Ishikawa (cell line): ENCODE measurements at regions not wholly inside any gene's neighbourhood (a gene's known extent, or its start where the extent isn't known, plus 50 kb on each side); places are given as distances from the start of the nearest gene placed in this dataset.

Experiments used
- CEBPB ChIP-seq: IDR thresholded peaks from 2 replicates; pipeline ENCODE4 v1.6.1; 2012
- CREB1 ChIP-seq: IDR thresholded peaks from 2 replicates; pipeline ENCODE4 v1.6.1; 2012; ENCODE audit warnings: low read depth
- EGR1 ChIP-seq: IDR thresholded peaks from 2 replicates; pipeline ENCODE4 v1.6.1; 2012
- EP300 ChIP-seq: IDR thresholded peaks from 2 replicates; pipeline ENCODE4 v1.6.1; 2012; ENCODE audit warnings: borderline replicate concordance
- FOXM1 ChIP-seq: IDR thresholded peaks from 2 replicates; pipeline ENCODE4 v1.6.1; 2012; ENCODE audit warnings: low read depth, borderline replicate concordance
- MAX ChIP-seq: IDR thresholded peaks from 2 replicates; pipeline ENCODE4 v1.6.1; 2012
- NFIC ChIP-seq: IDR thresholded peaks from 2 replicates; pipeline ENCODE4 v1.6.1; 2012
- RAD21 ChIP-seq: IDR thresholded peaks from 2 replicates; pipeline ENCODE4 v1.6.1; 2012; ENCODE audit warnings: low read depth
- REST ChIP-seq: IDR thresholded peaks from 2 replicates; pipeline ENCODE4 v1.6.1; 2012; ENCODE audit warnings: low read depth, mild to moderate bottlenecking
- TAF1 ChIP-seq: IDR thresholded peaks from 2 replicates; pipeline ENCODE4 v1.6.1; 2012; ENCODE audit warnings: low read depth, mild to moderate bottlenecking
- TCF12 ChIP-seq: IDR thresholded peaks from 2 replicates; pipeline ENCODE4 v1.6.1; 2012; ENCODE audit warnings: low read depth
- TEAD4 ChIP-seq: IDR thresholded peaks from 2 replicates; pipeline ENCODE4 v1.6.1; 2012
- USF1 ChIP-seq: IDR thresholded peaks from 2 replicates; pipeline ENCODE4 v1.6.1; 2012
- YY1 ChIP-seq: IDR thresholded peaks from 2 replicates; pipeline ENCODE4 v1.6.1; 2012; ENCODE audit warnings: low read depth
- ZBTB7A ChIP-seq: IDR thresholded peaks from 2 replicates; pipeline ENCODE4 v1.6.1; 2012; ENCODE audit warnings: low read depth

GRCh38 chr2:125566422-125566821, 1089.5 kb upstream of the GYPC start:
- no peak for TF ChIP-seq TCF12
- no peak for TF ChIP-seq CEBPB
- TF ChIP-seq NFIC, result no peak
- no peak for TF ChIP-seq USF1
- no peak for TF ChIP-seq FOXM1
- TF ChIP-seq TAF1, result no peak
- TF ChIP-seq TEAD4, result no peak
- TF ChIP-seq YY1, result no peak
- TF ChIP-seq CREB1, result no peak
- TF ChIP-seq EGR1, result no peak
- TF ChIP-seq ZBTB7A, result no peak
- TF ChIP-seq REST, result no peak
- no peak for TF ChIP-seq RAD21
- TF ChIP-seq MAX, result no peak
- no peak for TF ChIP-seq EP300

- TF ChIP-seq EP300, result no peak
- no peak for TF ChIP-seq CREB1
- TF ChIP-seq TAF1, result no peak
- no peak for TF ChIP-seq MAX
- no peak for TF ChIP-seq ZBTB7A
- no peak for TF ChIP-seq TEAD4
- TF ChIP-seq YY1, result no peak
- no peak for TF ChIP-seq RAD21
- no peak for TF ChIP-seq CEBPB
- TF ChIP-seq REST, result no peak
- TF ChIP-seq EGR1, result no peak
- no peak for TF ChIP-seq FOXM1
- no peak for TF ChIP-seq NFIC
- TF ChIP-seq USF1, result no peak
- no peak for TF ChIP-seq TCF12
These were observed 1088.9 kb upstream of the GYPC start for GRCh38 chr2:125567100-125567499.

- TF ChIP-seq CREB1 (no peak), ZBTB7A (no peak), TEAD4 (no peak), TAF1 (no peak), REST (no peak), TCF12 (no peak), CEBPB (no peak), YY1 (no peak), USF1 (no peak), MAX (no peak)
These were observed 1083.3 kb upstream of the GYPC start for GRCh38 chr2:125572660-125573059.

GRCh38 chr2:125573432-125573831, 1082.5 kb upstream of the GYPC start:
- TF ChIP-seq REST, result no peak
- no peak for TF ChIP-seq EGR1
- no peak for TF ChIP-seq FOXM1
- no peak for TF ChIP-seq YY1
- TF ChIP-seq NFIC, result no peak
- TF ChIP-seq USF1, result no peak
- TF ChIP-seq TEAD4, result no peak
- no peak for TF ChIP-seq CREB1
- no peak for TF ChIP-seq TCF12
- no peak for TF ChIP-seq CEBPB
- no peak for TF ChIP-seq ZBTB7A
- no peak for TF ChIP-seq TAF1
- TF ChIP-seq MAX, result no peak
- no peak for TF ChIP-seq EP300
- no peak for TF ChIP-seq RAD21
